ENCODE measurements at regions not wholly inside any gene's neighbourhood (a gene's known extent, or its start where the extent isn't known, plus 50 kb on each side); places are given as distances from the start of the nearest gene placed in this dataset.

DNA sequence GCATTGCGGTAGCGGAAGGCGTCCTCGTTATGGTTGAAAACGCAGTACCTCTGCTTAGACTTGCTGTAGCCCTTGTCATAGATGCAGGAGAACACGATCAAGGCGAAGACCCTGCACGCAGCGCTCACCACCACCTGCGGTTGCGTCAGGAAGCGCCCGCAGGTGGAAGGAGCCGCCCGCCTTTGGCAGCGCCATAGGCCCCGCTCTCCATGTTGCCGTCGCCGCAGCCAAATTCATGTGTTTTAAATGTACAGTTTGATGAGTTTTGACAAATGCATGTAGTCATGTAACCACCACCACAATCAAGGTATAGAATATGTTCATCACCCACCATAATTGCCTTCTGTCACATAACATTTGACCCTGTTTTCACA, 84.9 kb upstream of the CEP78 start:
- TF ChIP-seq, protein P1, sequence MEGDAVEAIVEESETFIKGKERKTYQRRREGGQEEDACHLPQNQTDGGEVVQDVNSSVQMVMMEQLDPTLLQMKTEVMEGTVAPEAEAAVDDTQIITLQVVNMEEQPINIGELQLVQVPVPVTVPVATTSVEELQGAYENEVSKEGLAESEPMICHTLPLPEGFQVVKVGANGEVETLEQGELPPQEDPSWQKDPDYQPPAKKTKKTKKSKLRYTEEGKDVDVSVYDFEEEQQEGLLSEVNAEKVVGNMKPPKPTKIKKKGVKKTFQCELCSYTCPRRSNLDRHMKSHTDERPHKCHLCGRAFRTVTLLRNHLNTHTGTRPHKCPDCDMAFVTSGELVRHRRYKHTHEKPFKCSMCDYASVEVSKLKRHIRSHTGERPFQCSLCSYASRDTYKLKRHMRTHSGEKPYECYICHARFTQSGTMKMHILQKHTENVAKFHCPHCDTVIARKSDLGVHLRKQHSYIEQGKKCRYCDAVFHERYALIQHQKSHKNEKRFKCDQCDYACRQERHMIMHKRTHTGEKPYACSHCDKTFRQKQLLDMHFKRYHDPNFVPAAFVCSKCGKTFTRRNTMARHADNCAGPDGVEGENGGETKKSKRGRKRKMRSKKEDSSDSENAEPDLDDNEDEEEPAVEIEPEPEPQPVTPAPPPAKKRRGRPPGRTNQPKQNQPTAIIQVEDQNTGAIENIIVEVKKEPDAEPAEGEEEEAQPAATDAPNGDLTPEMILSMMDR (conservative IDR thresholded peaks at IDR 0.05): no peak
- no peak for DNase-seq (ENCODE audit: extremely low spot score, unreplicated experiment)
- H3K4me3 Mint-ChIP-seq: no peak overlapping the region

DNA sequence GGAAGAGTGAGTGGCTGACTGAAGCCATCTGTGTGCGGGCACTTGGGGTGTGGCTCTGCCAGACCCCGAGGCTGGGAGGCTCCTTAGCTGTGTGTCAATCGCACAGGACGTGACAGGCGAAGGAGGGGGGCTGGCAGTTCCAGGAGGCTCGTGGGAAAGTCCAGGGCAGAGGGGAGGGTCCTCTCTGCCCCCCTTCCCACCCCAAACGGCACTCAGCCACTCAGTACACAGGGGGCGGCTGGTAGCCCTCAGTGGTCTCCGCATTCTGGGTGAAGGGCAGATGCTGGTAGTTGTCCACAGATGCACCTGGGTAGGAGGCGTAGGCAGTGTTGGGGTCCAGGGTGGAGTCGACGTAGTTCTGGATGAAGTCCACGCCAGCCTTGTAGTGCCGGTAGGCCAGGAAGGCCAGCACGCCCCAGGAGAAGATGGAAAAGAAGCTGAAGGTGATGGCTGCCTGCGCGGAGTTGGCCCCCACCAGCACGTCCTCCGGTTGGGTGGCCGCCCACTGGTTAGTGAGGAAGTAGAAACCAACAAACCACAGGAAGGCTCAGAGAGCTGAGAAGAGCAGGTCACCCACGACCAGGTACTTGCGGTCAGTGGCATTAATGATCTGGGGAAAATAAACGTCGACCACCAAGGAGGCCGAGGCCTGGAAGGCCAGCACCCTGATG, 85.4 kb upstream of the CEP78 start:
- TF ChIP-seq, protein P1 (conservative IDR thresholded peaks at IDR 0.05): no peak
- Mint-ChIP-seq H3K4me1 (ENCODE audit: unreplicated experiment) (no peaks in the 10 kb centered on the region), H3K36me3 (no peaks in the 10 kb centered on the region), H3K9me3 (peaks cover 4% of the 10 kb centered on the region), H3K27me3 (no peaks in the 10 kb centered on the region), H3K27ac (no peak overlapping the region), H3K4me3 (no peak overlapping the region)
- DNase-seq (ENCODE audit: extremely low spot score, unreplicated experiment): no peak

More for the DNA sequence above, 84.9 kb upstream of the CEP78 start:
- Mint-ChIP-seq H3K27me3 (no peaks in the 10 kb centered on the region), H3K36me3 (no peaks in the 10 kb centered on the region), H3K27ac (no peak overlapping the region), H3K4me1 (ENCODE audit: unreplicated experiment) (no peaks in the 10 kb centered on the region), H3K9me3 (peaks cover 4% of the 10 kb centered on the region)

DNA sequence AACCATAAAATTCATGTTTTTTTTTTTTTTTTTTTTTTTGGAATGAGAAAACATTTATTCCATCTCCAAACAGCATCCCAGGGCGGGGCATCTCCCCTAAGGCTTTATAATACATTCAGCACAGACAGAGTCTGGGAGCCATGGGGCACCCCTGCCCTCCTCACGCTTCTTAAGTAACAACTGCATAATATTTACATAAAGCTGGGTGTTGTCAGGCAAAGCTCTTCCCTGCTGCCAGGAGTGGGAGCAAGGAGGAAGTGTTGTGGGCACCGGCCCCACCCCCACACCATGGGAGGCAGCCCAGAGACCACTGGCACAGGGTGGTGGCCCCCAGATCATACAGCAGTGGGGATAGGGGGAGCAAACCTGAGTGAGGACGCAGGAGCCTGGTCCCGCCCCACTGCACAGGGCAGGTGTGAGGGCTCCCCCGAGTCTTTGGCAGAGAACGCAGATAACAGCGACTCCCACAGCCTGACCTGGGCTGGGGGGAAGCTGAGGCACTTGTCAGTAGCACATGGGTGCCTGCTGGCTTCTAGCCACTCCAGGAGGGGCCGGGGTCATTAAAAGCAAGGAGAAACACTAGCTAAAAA, 86.1 kb upstream of the CEP78 start:
- Mint-ChIP-seq H3K9me3 (peaks cover 4% of the 10 kb centered on the region), H3K36me3 (no peaks in the 10 kb centered on the region), H3K4me1 (ENCODE audit: unreplicated experiment) (peaks cover under 1% of the 10 kb centered on the region), H3K27ac (no peak overlapping the region), H3K4me3 (no peak overlapping the region), H3K27me3 (no peaks in the 10 kb centered on the region)
- TF ChIP-seq, protein P1 (conservative IDR thresholded peaks at IDR 0.05): no peak
- DNase-seq (ENCODE audit: extremely low spot score, unreplicated experiment): no peak

DNA sequence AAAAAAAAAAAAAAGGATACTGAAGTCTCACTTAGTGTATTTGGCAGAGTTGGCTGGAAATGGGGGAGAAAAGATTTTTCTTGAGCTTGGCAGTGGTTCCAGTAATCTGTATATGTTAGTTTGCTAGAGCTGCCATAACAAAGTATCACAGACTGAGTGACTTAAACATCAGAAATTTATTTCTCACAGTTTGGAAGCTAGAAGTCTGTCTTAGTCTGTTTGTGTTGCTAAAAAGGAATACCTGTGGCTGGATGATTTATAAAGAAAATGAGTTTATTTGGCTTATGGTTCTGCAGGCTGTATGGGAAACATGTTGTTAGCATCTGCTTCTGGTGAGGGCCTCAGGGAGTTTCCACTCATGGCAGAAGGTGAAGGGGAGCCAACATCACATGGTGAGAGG, 89.6 kb upstream of the CEP78 start:
- H3K27me3 Mint-ChIP-seq: no peaks in the 10 kb centered on the region
- peaks cover 10% of the 10 kb centered on the region for H3K9me3 Mint-ChIP-seq
- no peak overlapping the region for H3K4me3 Mint-ChIP-seq
- TF ChIP-seq, protein P1 (conservative IDR thresholded peaks at IDR 0.05): no peak
- peaks cover 5% of the 10 kb centered on the region for H3K36me3 Mint-ChIP-seq
- DNase-seq (ENCODE audit: extremely low spot score, unreplicated experiment): no peak
- H3K27ac Mint-ChIP-seq: no peak overlapping the region
- H3K4me1 Mint-ChIP-seq (ENCODE audit: unreplicated experiment): peaks cover 25% of the 10 kb centered on the region

DNA sequence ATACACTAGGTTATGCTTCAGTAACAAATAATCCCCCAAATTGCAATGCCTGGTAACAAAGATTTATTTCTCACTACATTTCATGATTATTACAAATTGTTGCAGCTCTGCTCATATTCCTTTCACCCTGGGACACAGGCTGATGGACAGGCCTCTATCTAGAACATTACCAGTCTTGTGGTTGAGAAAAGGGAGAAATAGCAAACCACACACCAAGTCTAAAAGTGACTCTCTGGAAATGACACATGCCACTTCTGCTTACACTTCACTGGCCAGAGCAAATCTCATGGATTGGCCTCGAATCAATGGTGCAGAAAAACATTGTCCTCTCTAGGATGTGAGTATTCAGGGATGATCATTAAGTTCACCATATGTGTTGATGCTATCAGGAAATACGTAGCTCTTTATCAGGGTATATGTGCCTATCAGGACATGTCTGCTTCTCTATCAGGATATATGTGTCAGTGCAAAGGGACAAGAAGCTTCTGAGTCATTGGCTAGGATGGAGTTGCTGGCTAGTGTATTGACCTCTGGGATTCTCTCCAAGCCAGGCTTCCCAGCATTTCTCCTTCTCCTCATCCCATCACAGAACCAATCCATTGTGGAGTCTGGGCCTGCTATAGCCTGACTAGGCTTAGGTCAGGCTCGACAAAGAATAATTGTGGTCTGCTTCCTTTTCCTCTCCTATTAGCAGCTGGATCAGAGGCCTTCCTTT, 91.1 kb upstream of the CEP78 start:
- Mint-ChIP-seq H3K36me3 (peaks cover 5% of the 10 kb centered on the region), H3K27me3 (no peaks in the 10 kb centered on the region), H3K4me3 (no peak overlapping the region), H3K27ac (peak overlapping the region; percentile 8), H3K9me3 (peaks cover 13% of the 10 kb centered on the region), H3K4me1 (ENCODE audit: unreplicated experiment) (peaks cover 25% of the 10 kb centered on the region)
- no peak for DNase-seq (ENCODE audit: extremely low spot score, unreplicated experiment)
- TF ChIP-seq, protein P1 (conservative IDR thresholded peaks at IDR 0.05): no peak
